Activated T-cell treated with anti-CD3 and anti-CD28 coated beads, Interleukin-2, amount 50 U/mL, for 72 hours (primary cell): ENCODE measurements at regions not wholly inside any gene's neighbourhood (a gene's known extent, or its start where the extent isn't known, plus 50 kb on each side); places are given as distances from the start of the nearest gene placed in this dataset.

ENCODE experiments used
- ATAC-seq, 2 donors: fragments of 150-1000 bp; cut with Tn5 transposase; replicated peaks in 1 of 2; 2 replicates each; pipeline ENCODE4 v1.10.0; 2021; ENCODE audit warnings: moderate library complexity in 2 of 2, mild to moderate bottlenecking in 1 of 2
- DNase-seq, 2 donors: peaks; one replicate each; pipeline ENCODE4 v3.0.0; 2021 to 2022; ENCODE audit warnings: mixed read lengths in 1 of 2
- H3K27ac Mint-ChIP-seq: one replicate; pipeline ENCODE4 v1.8.0; 2022; ENCODE audit warnings: mild to moderate bottlenecking, moderate library complexity, mixed read lengths
- H3K27me3 Mint-ChIP-seq: one replicate; pipeline ENCODE4 v1.8.0; 2022; ENCODE audit warnings: low read depth, mixed read lengths
- H3K36me3 Mint-ChIP-seq, 2 donors: one replicate each; pipeline ENCODE4 v1.8.0; 2022; ENCODE audit warnings: mixed read lengths in 2 of 2, mild to moderate bottlenecking in 1 of 2; ENCODE audit not compliant: insufficient read depth in 2 of 2
- H3K4me1 Mint-ChIP-seq: one replicate; pipeline ENCODE4 v1.8.0; 2022; ENCODE audit warnings: low read depth, mixed read lengths
- H3K4me3 Mint-ChIP-seq, 2 donors: one replicate each; pipeline ENCODE4 v1.8.0; 2022; ENCODE audit warnings: mild to moderate bottlenecking in 2 of 2, mixed read lengths in 2 of 2, moderate library complexity in 2 of 2
- H3K9me3 Mint-ChIP-seq, 2 donors: one replicate each; pipeline ENCODE4 v1.8.0; 2022; ENCODE audit warnings: mixed read lengths in 2 of 2

DNA sequence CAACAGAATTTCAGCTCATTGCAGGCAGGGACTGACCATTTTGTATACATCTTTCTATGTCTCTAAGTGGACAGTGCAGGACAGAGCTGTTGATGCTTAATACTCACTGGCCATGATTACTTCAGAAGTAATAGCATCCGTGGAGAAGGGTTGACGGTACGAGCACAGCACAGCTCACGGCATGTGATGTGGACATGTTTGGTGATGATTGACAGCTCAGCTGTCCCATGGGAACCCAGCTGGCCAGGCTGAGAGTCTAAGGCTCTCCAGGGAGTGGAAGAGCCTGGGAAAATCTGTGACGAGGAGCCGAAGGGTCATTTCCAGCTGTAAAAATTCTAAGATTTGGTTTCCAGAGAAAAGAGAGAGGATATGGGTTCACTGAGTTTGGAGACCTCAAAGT lies 198.2 kb downstream of the SNX19 start:
- ATAC-seq: no peak
- Mint-ChIP-seq H3K27me3 (peaks cover 14% of the 10 kb centered on the region), H3K4me3 (no peak overlapping the region), H3K36me3 (no peaks in the 10 kb centered on the region), H3K4me1 (no peaks in the 10 kb centered on the region), H3K9me3 (no peaks in the 10 kb centered on the region), H3K27ac (no peak overlapping the region)
- DNase-seq: no peak

DNA sequence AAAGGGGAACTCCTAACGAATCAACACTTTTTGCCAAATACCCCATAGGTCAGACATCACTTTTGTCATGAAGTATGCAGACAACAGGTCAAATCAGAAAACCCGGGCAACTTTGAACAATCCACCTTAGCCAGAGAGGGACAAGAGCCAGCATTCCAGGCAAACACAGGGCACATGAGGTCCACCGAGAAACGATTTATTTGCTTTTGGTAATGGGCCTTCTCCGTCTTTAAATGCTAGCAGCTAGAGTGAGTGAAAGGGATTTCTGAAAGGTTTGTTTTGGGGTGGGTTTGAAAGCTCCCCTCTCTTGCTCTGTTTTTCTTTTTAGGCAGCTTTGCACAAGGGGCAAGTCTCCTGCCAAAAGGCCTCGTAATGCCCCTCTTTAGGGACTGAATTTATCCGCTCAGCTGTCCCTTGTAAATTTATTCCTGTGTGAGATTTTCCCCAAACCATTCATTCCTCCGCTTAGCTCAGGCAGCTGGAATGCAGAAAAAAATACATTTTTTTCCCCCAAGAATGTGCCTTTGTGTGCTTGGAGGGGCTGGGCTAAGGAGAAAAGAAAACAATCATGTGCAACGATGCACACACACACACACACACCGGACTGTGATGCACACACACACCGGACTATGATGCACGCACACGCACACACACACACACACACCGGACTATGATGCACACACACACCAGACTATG lies 196.9 kb downstream of the SNX19 start:
- ATAC-seq (no peak), DNase-seq (no peak)
- no peak overlapping the region for H3K27ac Mint-ChIP-seq
- H3K9me3 Mint-ChIP-seq: no peaks in the 10 kb centered on the region
- no peak overlapping the region for H3K4me3 Mint-ChIP-seq
- no peaks in the 10 kb centered on the region for H3K4me1 Mint-ChIP-seq
- H3K36me3 Mint-ChIP-seq: no peaks in the 10 kb centered on the region
- H3K27me3 Mint-ChIP-seq: peaks cover 1% of the 10 kb centered on the region

DNA sequence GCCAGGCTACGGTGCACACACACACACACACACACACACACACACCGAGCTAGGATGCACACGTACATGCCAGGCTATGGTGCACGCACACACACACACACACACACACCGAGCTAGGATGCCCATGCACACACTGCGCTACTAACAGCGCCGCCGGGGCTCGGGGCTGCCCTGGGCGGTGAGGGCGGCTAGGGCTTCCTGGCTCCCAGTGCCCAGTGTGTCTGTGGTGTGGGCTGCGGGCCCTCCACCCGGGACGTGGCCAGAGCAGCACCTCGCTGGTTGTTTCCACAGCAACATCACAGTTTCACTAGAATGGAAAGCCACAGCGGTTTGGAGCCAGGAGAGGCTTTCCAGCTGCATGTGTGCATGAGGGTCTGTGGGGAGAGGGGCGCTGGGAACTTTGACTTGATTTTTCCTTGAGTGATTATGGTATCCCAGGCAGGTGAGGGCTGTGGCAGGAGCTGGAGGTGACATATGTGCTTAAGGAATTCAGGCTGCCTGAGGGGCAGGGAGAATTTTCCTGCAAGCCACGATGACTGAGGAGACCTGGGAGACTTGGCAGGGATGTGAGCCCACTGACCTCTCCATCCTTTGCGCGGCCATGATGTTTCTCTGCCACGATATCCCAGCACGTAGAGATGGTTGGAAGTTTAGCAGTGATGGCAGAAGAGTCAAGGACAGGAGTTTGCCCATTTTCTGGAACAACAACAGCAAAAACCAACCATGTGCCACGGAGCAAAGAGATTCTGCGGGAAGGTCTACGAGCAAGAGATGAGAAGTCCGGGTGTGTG lies 195.9 kb downstream of the SNX19 start:
- H3K36me3 Mint-ChIP-seq: no peaks in the 10 kb centered on the region
- DNase-seq (no peak), ATAC-seq (no peak)
- H3K27me3 Mint-ChIP-seq: no peaks in the 10 kb centered on the region
- H3K9me3 Mint-ChIP-seq: no peaks in the 10 kb centered on the region
- H3K4me1 Mint-ChIP-seq: no peaks in the 10 kb centered on the region
- H3K4me3 Mint-ChIP-seq: no peak overlapping the region
- H3K27ac Mint-ChIP-seq: no peak overlapping the region

DNA sequence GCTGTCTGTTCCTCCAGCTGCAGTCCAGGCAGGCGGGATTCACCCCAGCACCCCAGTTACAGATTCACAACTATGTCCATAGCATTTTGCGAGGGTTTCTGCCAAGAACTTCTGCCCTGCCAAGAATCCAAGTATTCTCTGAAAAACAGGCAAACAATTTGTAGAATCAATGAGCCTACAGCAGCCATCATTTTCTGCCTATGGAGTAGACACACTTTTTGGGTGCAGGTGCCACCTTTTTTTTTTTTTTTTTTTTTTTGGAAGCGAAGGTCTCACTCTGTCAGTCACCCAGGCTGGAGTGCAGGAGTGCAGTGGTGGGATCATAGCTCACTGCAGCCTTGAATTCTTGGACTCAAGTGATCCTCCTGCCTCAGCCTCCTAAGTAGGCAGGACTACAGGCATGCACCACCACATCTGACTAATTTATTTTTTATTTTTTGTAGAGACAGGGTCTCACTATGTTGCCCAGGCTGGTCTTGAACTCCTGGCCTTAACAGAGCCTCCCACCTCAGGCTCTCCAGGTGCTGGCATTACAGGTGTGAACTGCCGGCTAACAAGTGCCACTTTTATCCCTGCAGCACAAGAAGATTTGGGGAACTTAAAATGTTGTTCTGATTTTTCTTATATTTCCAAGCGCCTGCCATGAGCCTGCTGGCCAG lies 195.1 kb downstream of the SNX19 start:
- Mint-ChIP-seq H3K27me3 (no peaks in the 10 kb centered on the region), H3K36me3 (no peaks in the 10 kb centered on the region), H3K9me3 (no peaks in the 10 kb centered on the region), H3K4me3 (no peak overlapping the region), H3K27ac (no peak overlapping the region), H3K4me1 (no peaks in the 10 kb centered on the region)
- ATAC-seq (no peak), DNase-seq (no peak)

DNA sequence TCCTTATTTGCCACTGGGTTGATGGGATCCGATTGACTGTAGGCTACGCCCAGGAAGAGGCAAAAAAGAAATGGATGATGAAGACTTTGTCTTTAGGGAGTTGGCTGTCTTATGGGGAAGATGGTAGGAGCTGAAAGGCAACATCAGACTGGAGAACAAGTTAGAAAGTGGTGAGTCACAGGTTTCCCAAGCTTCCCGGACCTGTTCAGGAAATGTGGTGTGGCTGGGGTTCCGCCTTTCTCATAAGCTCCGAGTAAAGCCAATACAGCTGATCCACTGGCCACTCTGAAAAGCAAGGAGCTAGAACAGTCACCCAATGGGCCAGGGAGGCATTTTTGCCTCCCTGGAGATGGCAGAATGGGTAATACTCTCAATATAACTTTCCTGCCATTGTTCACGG lies 194.5 kb downstream of the SNX19 start:
- no peaks in the 10 kb centered on the region for H3K4me1 Mint-ChIP-seq
- DNase-seq: no peak
- H3K4me3 Mint-ChIP-seq: no peak overlapping the region
- no peaks in the 10 kb centered on the region for H3K9me3 Mint-ChIP-seq
- no peak overlapping the region for H3K27ac Mint-ChIP-seq
- no peaks in the 10 kb centered on the region for H3K27me3 Mint-ChIP-seq
- ATAC-seq: no peak
- H3K36me3 Mint-ChIP-seq: no peaks in the 10 kb centered on the region

DNA sequence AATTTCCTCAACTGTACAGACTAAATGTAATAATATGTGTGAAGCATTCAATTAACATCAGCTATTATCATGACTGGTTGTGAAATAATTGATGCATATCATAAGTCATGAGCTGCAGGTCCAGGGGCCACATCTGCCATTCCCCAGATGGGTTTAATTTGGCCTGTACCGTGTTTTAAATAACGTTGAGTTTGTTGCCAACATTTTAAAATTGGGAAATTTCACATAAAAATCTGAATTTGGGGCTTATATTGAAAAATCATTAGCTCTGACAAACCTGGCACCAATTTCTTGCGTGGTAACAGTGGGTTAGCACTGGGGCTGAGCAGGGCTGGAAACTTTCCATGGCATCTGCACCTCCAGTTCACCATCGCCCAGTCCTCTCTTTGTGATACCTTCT lies 193.9 kb downstream of the SNX19 start:
- Mint-ChIP-seq H3K9me3 (no peaks in the 10 kb centered on the region), H3K27ac (no peak overlapping the region), H3K36me3 (no peaks in the 10 kb centered on the region), H3K4me3 (no peak overlapping the region), H3K4me1 (no peaks in the 10 kb centered on the region), H3K27me3 (no peaks in the 10 kb centered on the region)
- ATAC-seq (no peak), DNase-seq (no peak)

DNA sequence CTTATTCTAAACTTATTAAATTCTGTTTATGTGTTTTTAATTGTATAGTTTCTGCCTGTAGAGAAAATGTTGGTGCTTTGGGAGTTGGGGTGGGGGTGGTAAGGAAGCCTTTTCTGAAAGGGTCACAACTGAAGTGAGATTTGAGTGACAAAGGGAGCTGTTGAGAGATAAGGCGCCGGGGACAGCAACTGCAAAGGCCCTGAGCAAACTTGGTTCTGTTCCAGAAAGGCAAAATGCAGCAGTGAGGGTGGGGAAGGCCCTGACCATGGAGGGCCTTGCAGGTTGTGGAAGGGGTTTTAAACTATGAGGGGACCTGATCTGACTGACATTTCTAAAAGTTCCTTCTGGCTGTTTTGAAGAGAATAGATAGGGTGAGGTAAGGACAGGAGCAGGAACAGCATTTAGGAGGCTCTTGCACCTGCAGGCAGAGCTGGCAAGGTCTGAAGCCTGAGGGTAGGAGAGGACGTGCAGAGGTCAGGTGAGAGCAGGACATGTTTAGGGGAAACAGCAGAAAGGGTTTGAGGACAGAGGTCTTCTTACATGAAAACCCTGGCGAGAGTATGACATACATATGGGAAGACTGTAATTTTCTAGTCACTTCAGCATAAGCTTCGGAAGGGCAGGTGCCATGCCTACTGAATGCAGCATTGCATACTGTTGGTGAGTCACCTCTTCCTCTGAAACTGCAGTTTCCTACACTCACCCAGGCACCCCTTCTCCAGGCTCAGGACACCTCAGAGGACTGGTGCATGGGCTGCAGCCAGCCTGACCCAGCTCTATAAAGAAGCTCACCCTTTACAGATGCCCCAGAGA lies 190.7 kb downstream of the SNX19 start:
- DNase-seq (no peak), ATAC-seq (no peak)
- no peak overlapping the region for H3K27ac Mint-ChIP-seq
- H3K4me1 Mint-ChIP-seq: no peaks in the 10 kb centered on the region
- no peak overlapping the region for H3K4me3 Mint-ChIP-seq
- peaks cover 0 to 4% of the 10 kb centered on the region in 2 donors for H3K9me3 Mint-ChIP-seq
- no peaks in the 10 kb centered on the region for H3K27me3 Mint-ChIP-seq
- H3K36me3 Mint-ChIP-seq: no peaks in the 10 kb centered on the region

DNA sequence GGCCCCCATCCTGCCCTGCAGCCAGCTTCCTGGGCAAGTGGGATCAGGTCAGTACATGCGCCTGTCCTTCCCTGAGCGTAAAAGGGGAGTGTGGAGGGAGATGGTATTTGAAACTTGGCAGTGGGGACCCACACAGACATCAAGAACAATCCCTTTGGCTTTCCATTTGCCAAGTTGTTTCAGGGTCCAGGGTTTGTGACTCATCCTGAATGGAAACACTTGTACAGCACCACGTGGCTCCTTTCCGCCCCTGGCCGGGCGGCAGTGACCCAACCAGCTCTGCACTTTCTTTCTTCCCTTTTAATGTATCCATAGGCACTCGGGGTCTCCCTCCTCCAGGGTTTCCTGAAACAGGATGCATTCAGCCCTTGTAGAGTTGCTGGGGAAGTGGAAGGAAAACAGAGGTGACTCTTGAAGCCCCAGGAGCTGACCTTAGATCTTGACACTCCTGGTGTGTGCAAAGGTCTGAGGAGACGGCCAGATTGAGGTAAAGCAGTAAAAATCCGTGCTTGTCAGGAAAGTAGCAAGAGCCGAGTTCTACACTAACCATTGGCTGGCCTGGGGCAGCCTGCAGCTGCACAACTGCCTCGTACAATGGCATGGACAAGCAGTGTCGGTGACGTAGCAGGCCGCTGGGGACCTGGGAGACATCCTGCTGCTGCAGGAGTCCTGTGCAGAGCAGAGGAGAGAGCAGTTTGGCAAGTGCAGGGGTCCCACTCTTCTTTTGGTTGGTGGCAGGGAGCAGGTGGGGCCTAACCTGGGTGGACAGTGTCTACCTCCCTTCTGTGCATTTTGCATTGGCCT lies 189.8 kb downstream of the SNX19 start:
- Mint-ChIP-seq H3K36me3 (peaks cover 0 to 4% of the 10 kb centered on the region in 2 donors), H3K27ac (no peak overlapping the region), H3K4me1 (no peaks in the 10 kb centered on the region), H3K9me3 (peaks cover 2 to 4% of the 10 kb centered on the region in 2 donors), H3K4me3 (no peak overlapping the region), H3K27me3 (no peaks in the 10 kb centered on the region)
- ATAC-seq (no peak), DNase-seq (no peak)

DNA sequence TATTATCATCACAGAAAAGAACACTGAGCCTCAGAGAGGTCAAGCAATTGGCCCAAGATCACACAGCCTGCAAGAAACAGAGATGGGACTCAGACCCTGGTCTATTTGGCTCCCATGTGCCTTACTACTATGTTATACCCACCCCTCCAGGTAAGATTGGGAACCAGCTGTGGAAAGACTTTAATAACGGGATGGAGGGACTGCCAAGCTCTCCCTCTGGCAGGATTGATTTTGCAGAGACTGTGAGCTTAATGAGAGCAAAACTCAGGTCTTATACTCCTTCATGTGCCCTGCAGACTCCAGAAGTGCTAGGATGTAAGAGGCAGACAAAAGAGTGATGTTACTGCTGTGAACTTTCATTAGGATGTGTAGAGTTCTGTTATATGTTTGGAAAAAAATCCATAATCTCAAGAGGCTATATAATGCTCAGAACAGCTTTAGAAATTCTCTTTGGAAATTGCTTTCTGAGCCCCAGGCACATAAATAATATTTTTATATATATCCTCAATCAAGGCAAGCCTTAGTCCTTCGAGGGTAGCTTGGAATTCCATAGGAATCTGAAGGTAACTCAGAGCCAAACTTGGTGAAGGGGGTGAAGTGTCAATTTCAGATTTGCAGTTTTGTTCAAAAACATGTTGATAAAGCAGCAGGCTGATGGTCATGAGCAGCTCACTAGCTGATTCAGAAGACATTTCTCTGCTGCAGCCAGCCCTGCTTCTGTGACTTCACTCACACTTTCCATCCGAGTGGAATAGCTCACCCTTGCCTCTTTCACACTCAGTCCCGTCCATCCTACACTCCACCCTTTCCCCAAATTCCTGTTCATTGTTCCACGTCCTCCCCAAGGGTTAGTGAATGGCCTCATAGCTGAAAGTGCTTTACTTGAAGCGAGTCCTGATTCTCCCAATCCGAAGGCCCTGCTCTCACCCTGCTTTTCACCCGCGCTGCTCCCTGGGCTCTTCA lies 188.8 kb downstream of the SNX19 start:
- peaks cover 2 to 4% of the 10 kb centered on the region in 2 donors for H3K9me3 Mint-ChIP-seq
- H3K27ac Mint-ChIP-seq: no peak overlapping the region
- H3K27me3 Mint-ChIP-seq: no peaks in the 10 kb centered on the region
- ATAC-seq: no peak
- DNase-seq: no peak
- peaks cover 0 to 4% of the 10 kb centered on the region in 2 donors for H3K36me3 Mint-ChIP-seq
- H3K4me1 Mint-ChIP-seq: no peaks in the 10 kb centered on the region
- no peak overlapping the region for H3K4me3 Mint-ChIP-seq

DNA sequence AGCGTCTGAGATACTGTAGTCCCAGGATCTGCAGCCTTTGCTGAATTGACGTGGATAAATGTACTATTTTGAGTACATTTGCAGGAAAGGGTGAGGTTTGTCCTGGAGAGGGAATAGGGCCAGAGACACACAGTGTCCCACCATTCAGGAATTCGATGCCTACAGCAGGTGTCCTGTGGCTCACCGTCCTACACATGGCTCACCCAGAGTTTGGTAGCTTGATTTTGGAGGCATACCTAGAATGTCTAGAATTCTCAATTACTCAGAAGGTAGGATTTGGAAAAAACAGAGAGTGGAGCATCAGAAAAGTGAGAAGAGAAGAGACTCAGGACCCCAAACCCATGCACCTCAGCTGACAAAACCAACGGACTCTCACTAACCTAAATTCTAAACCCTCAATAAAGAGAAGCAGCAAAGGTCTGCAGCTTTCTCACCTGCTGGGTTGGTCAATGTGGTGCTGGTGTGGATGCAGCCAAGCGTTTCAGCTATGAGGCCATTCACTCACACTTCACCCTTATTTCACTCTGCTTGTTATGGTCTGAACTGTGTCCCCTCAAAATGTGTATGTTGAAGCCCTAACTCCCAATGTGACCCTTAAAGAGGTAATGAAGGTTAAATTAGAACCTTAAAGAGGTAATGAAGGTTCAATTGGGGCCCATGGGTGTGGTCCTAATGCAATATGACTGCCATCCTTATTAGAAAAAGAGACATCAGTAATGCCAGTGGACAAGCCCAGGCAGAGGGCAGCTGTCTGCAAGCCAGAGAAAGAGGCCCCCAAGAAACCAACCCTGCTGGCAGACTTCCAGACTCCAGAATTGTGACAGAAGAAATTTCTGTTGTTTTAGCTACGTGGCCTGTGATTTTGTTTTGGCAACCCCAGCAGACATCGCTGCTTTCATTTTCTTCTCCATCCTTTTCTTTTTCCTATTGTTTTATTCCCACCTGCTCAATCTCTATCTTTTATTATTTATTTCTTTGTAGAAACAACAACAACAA lies 187.8 kb downstream of the SNX19 start:
- DNase-seq (no peak), ATAC-seq (no peak)
- Mint-ChIP-seq H3K36me3 (peaks cover 0 to 4% of the 10 kb centered on the region in 2 donors), H3K27ac (no peak overlapping the region), H3K4me3 (no peak overlapping the region), H3K27me3 (no peaks in the 10 kb centered on the region), H3K4me1 (no peaks in the 10 kb centered on the region), H3K9me3 (peaks cover 3 to 4% of the 10 kb centered on the region in 2 donors)

DNA sequence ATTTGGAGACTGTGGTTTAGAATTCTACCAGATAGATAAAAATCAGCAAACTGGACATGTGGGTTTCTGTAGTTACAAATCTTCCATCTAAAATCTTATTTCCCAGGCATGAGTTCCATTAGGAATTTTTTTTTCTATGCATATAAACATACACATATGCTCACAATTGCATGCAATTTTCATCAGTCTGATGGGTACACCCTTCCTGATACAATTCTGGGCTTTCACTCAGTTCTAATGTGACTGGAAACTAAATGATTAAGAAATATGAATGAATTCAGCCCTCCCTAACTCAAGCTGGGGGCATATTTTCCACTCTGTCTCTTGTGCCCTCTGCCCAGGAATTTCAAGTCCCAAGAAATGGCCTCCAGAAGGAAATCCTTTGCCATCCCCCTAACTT lies 187.1 kb downstream of the SNX19 start:
- H3K4me1 Mint-ChIP-seq: no peaks in the 10 kb centered on the region
- DNase-seq: no peak
- no peak overlapping the region for H3K4me3 Mint-ChIP-seq
- no peak for ATAC-seq
- H3K9me3 Mint-ChIP-seq: peaks cover 3 to 5% of the 10 kb centered on the region in 2 donors
- no peak overlapping the region for H3K27ac Mint-ChIP-seq
- peaks cover 0 to 4% of the 10 kb centered on the region in 2 donors for H3K36me3 Mint-ChIP-seq
- H3K27me3 Mint-ChIP-seq: no peaks in the 10 kb centered on the region
